A673 (cell line): ENCODE measurements at regions not wholly inside any gene's neighbourhood (a gene's known extent, or its start where the extent isn't known, plus 50 kb on each side); places are given as distances from the start of the nearest gene placed in this dataset.

Experiments
- EZH2 ChIP-seq: fragments of 200-600 bp; sonication (generic); IDR thresholded peaks from 2 replicates; pipeline ENCODE4 v1.6.1; 2017; ENCODE audit warnings: borderline replicate concordance, low read depth, mild to moderate bottlenecking, mixed read lengths, antibody characterized with exemption, low read length; ENCODE audit not compliant: poor library complexity, severe bottlenecking
- TF ChIP-seq, protein P1 (sequence below): fragments of 300-800, 200-600 bp; sonication (generic); conservative IDR thresholded peaks from 2 replicates; pipeline ENCODE4 v1.5.1; 2017; ENCODE audit warnings: low read depth, mild to moderate bottlenecking, antibody characterized with exemption, low read length, moderate library complexity, mixed read lengths

DNA sequence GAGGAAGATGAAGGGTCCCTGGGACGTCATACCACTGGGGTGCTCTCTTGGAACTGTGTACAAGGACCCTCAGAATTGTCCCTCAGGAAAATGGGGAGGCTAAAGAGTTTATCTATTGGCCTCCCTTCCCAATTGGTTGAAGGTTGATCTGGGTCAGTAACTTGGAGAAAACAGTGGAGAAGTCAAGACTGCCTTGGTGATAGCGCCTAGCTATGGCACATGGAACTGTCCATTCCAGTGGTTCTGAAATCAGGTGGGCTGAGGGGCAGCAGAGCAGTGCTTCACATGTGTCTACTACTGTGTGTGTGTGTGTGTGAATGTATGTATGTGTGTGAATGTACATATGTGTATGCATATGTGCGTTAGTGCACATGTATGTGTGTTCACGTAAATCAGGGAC lies 316.1 kb downstream of the AACS start:
- TF ChIP-seq, protein P1, sequence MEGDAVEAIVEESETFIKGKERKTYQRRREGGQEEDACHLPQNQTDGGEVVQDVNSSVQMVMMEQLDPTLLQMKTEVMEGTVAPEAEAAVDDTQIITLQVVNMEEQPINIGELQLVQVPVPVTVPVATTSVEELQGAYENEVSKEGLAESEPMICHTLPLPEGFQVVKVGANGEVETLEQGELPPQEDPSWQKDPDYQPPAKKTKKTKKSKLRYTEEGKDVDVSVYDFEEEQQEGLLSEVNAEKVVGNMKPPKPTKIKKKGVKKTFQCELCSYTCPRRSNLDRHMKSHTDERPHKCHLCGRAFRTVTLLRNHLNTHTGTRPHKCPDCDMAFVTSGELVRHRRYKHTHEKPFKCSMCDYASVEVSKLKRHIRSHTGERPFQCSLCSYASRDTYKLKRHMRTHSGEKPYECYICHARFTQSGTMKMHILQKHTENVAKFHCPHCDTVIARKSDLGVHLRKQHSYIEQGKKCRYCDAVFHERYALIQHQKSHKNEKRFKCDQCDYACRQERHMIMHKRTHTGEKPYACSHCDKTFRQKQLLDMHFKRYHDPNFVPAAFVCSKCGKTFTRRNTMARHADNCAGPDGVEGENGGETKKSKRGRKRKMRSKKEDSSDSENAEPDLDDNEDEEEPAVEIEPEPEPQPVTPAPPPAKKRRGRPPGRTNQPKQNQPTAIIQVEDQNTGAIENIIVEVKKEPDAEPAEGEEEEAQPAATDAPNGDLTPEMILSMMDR: no peak
- TF ChIP-seq EZH2: no peak
